GM21390 (cell line): ENCODE measurements at regions not wholly inside any gene's neighbourhood (a gene's known extent, or its start where the extent isn't known, plus 50 kb on each side); places are given as distances from the start of the nearest gene placed in this dataset.
"Not testable (repeated sequence)": the region's sequence is repeated elsewhere in the genome, so short reads cannot be mapped to it uniquely, and the experiment has no call there.

ENCODE experiments used
- ATAC-seq: cut with Tn5 transposase; IDR thresholded peaks from one replicate; pipeline ENCODE4 v1.9.1; 2021; ENCODE audit not compliant: unreplicated experiment

GRCh38 chr2:87687550-87688270 is 60.2 kb upstream of the PLGLB2 start:
- not testable (repeated sequence) for ATAC-seq

DNA sequence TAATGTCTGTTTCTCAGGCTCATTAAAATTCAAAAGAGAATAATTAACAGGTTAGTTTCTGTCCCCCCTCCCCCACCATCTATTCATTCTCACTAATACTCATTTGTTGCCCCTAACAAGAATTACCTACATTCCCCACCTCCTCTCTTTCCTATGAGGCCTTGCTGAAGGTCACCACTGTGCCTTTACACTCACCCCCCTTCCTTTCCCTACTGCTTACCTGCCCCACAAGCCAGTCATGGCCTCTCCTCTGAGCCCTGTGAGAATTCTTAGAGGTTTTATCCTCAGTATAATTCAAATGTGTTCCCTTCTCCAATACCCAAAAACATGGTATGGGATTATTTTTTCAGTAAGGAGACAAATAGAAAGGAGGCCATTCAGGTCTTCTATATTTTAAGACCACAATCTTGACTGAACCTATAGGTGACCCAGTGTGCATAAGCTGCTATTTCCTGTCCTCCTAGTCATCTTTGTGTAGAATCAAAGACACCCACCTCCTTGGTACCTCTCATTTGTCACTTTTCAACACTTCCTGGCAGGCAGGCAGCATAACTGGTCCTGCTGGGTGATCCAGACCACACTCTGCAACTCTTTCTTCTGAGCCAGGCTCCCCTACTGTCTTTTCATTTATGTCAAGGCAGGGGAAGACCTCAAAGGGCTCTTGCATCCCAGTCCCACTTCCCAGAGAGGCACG is 55.8 kb upstream of the PLGLB2 start:
- ATAC-seq = not testable (repeated sequence)

DNA sequence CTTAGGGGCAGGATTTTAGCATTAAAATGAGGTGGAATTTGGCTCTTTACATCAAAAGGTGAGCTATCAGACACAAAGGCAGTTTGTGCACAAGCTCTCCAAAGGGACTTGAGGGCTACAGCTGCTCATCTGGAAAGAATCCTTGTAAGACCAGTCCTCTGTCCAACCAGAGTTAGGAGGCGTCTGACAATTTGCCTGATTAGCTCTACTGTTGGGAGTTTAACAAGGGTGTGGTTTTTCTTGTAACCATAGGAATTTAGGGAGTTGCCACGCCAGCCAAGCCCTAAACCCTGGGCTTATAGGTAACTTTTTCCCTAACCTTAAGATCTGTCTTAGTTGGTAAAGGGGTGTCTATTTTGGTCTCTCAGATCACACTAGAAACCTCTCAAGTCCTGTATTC is 55.0 kb upstream of the PLGLB2 start:
- ATAC-seq = not testable (repeated sequence)

- ATAC-seq = not testable (repeated sequence)
Measured at GRCh38 chr2:87693882-87694281, 54.0 kb upstream of the PLGLB2 start.

GRCh38 chr2:87695596-87696323 is 52.1 kb upstream of the PLGLB2 start:
- ATAC-seq = not testable (repeated sequence)
